ENCODE measurements at regions not wholly inside any gene's neighbourhood (a gene's known extent, or its start where the extent isn't known, plus 50 kb on each side); places are given as distances from the start of the nearest gene placed in this dataset.
"Not testable (repeated sequence)": the region's sequence is repeated elsewhere in the genome, so short reads cannot be mapped to it uniquely, and the experiment has no call there.

DNA sequence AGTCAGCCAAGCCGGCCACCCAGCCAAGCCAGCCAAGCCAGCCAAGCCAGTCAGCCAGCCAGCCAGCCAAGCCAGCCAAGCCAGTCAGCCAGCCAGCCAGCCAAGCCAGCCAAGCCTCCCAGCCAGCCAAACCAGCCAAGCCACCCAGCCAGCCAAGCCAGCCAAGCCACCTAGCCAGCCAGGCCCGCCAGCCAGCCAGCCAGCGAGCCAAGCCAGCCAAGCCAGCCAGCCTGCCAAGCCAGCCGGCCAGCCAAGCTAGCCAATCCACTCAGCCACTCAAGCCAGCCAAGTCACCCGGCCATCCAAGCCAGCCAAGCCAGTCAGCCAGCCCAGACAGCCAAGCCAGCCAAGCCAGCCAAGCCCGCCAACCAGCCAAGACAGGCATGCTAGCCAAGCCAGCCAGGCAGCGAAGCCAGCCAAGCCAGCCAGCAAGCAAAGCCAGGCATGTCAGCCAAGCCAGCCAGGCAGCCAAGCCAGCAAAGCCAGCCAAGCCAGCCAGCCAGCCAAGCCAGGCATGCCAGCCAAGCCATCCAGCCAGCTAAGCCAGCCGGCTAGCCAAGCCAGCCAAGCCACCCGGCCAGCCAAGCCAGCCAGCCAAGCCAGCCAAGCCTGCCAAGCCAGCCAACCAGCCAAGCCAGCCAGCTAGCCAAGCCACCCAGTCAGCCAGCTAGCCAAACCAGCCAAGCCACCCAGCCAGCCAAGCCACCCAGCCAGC is 351.2 kb upstream of the PLGLB2 start:
- DNase-seq (ENCODE audit: extremely low read depth in 1 of 11, low read depth in 9 of 11, low spot score in 4 of 11): not testable (repeated sequence)

DNA sequence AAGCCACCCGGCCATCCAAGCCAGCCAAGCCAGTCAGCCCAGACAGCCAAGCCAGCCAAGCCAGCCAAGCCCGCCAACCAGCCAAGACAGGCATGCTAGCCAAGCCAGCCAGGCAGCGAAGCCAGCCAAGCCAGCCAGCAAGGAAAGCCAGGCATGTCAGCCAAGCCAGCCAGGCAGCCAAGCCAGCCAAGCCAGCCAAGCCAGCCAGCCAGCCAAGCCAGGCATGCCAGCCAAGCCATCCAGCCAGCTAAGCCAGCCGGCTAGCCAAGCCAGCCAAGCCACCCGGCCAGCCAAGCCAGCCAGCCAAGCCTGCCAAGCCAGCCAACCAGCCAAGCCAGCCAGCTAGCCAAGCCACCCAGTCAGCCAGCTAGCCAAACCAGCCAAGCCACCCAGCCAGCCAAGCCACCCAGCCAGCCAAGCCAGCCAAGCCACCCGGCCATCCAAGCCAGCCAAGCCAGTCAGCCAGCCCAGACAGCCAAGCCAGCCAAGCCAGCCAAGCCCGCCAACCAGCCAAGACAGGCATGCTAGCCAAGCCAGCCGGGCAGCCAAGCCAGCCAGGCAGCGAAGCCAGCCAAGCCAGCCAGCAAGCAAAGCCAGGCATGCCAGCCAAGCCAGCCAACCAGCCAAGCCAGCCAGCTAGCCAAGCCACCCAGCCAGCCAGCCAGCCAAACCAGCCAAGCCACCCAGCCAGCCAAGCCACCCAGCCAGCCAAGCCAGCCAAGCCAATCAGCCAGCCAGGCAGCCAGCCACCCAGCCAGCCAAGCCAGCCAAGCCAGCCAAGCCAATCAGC is 350.4 kb upstream of the PLGLB2 start:
- DNase-seq (ENCODE audit: extremely low read depth in 1 of 11, low read depth in 9 of 11, low spot score in 4 of 11): not testable (repeated sequence)

DNA sequence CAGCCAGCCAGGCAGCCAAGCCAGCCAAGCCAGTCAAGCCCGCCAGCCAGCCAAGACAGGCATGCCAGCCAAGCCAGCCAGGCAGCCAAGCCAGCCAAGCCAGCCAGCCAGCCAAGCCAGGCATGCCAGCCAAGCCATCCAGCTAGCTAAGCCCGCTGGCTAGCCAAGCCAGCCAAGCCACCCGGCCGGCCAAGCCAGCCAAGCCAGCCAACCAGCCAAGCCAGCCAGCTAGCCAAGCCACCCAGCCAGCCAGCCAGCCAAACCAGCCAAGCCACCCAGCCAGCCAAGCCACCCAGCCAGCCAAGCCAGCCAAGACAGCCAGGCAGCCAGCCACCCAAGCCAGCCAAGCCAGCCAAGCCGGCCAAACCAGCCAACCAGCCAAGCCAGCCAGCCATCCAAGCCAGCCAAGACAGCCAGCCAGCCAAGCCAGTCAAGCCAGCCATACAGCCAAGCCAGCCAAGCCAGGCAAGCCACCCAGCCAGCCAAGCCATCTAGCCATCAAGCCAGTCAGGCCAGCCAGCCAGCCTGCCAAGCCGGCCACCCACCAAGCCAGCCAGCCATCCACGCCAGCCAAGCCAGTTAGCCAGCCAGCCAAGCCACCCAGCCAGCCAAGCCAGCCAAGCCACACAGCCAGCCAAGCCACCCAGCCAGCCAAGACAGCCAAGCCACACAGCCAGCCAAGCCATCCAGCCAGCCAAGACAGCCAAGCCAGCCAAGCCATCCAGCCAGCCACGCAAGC is 349.2 kb upstream of the PLGLB2 start:
- not testable (repeated sequence) for DNase-seq (ENCODE audit: extremely low read depth in 1 of 11, low read depth in 9 of 11, low spot score in 4 of 11)

DNA sequence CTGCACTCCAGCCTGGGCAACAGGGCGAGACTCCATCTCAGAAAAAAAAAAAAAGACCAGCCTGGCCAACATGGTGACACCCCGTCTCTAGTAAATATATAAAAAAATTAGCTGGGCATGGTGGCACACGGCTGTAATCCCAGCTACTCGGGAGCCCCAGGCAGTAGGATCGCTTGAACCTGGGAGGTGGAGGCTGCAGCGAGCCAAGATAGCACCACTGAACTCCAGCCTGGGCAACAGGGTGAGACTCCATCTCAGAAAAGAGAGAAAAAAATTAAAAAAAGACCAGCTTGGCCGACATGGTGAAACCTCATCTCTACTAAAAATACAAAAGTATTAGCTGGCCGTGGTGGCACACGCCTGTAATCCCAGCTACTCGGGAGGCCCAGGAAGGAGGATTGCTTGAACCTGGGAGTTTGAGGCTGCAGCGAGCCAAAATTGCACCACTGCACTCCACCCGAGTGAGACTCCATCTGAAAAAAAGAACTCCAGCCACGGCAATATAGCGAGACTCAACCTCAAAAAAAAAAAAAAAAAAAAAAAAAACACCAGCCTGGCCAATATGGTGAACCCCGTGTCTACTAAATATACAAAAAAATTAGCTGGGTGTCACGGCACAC is 346.1 kb upstream of the PLGLB2 start:
- DNase-seq (ENCODE audit: extremely low read depth in 1 of 11, low read depth in 9 of 11, low spot score in 4 of 11): no peak

DNA sequence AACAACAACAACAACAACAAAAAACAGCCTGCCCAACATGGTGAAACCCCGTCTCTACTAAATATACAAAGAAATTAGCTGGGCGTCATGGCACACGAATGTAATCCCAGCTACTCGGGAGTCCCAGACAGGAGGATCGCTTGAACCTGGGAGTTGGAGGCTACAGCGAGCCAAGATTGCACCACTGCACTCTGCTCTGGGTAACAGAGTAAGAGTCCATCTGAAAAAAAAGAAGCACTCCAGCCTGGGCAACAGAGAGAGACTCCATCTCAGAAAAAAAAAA is 344.1 kb upstream of the PLGLB2 start:
- no peak for DNase-seq (ENCODE audit: extremely low read depth in 1 of 11, low read depth in 9 of 11, low spot score in 4 of 11)

DNA sequence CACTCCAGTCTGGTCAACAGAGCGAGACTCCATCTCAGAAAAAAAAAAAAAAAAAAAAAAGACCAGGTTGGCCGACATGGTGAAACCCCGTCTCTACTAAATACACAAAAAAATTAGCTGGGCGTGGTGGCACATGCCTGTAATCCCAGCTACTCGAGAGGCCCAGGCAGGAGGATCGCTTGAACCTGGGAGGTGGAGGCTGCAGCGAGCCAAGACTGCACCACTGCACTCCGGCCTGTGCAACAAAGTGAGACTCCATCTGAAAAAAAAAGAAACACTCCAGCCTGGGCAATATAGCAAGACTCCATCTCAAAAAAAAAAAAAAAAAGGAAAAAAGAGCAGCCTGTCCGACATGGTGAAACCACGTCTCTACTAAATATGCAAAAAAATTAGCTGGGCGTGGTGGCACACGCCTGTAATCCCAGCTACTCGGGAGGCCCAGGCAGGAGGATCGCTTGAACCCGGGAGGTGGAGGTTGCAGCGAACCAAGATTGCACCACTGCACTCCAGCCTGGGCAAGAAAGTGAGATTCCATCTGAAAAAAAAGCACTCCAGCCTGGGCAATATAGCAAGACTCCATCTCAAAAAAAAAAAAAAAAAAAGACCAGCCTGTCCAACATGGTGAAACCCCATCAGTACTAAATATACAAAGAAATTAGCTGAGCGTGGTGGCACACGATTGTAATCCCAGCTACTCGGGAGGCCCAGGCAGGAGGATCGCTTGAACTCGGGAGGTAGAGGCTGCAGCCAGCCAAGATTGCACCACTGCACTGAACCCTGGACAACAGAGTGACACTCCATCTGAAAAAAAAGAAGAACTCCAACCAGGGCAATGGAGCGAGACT is 343.3 kb upstream of the PLGLB2 start:
- DNase-seq (ENCODE audit: extremely low read depth in 1 of 11, low read depth in 9 of 11, low spot score in 4 of 11): not testable (repeated sequence)

DNA sequence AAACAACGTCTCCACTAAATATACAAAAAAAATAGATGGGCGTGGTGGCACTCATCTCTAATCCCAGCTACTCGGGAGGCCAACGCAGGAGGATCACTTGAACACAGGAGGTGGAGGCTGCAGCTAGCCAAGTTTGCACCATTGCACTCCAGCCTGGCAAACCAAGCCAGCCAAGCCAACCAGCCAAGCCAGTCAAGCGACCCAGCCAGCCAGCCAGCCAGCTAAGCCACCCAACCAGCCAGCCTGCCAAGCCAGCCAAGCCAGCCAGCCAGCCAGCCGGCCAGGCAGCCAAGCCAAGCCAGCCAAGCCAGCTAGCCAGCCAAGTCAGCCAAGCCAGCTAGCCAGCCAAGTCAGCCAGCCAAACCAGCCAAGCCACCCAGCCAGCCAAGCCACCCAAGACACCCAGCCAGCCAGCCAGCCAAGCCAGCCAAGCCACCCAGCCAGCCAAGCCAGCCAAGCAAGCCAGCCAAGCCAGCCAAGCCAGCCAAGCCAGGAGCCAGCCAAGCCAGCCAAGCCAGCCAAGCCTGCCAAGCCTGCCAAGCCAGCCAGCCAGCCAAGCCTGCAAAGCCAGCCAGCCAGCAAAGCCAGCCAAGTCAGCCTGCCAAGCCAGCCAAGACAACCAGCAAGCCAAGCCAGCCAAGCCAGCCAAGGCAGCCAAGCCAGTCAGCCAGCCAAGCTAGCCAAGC is 342.2 kb upstream of the PLGLB2 start:
- not testable (repeated sequence) for DNase-seq (ENCODE audit: extremely low read depth in 1 of 11, low read depth in 9 of 11, low spot score in 4 of 11)

DNA sequence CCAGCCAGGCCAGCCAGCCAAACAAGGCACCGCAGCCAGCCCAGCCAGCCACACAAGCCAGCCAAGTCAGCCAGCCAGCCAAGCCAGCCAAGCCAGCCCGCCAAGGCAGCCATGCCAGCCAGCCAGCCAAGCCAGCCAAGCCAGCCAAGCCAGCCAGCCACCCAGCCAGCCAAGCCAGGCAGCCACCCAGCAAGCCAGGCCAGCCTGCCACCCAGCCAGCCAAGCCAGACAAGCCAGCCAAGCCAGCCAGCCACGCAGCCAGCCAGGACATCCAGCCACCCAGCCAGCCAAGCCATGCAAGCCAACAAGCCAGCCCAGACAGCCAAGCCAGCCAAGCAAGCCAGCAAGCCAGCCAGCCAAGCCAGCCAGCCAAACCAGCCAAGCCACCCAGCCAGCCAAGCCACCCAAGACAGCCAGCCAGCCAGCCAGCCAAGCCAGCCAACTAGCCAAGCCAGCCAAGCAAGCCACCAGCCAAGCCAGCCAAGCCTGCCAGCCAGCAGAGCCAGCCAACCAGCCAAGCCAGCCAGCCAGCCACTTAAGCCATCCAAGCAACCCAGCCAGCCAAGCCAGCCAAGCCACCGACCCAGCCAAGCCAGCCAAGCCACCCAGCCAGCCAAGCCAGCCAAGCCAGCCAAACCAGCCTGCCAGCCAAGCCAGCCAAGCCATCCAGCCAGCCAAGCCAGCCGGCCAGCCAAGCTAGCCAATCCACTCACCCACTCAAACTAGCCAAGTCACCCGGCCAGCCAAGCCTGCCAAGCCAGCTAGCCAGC is 341.3 kb upstream of the PLGLB2 start:
- DNase-seq (ENCODE audit: extremely low read depth in 1 of 11, low read depth in 9 of 11, low spot score in 4 of 11): not testable (repeated sequence)

DNA sequence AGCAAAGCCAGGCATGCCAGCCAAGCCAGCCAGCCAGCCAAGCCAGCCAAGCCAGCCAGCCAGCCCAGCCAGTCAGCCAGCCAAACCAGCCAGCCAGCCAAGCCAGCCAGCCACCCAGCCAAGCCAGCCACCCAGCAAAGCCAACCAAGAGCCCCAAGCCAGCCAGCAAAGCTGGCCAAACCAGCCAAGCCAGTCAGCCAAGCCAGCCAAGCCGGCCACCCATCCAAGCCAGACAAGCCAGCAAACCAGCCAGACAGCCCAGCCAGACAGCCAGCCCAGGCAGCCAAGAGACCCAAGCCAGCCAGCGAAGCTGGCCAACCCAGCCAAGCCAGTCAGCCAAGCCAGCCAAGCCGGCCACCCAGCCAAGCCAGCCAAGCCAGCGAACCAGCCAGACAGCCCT is 338.3 kb upstream of the PLGLB2 start:
- not testable (repeated sequence) for DNase-seq (ENCODE audit: extremely low read depth in 1 of 11, low read depth in 9 of 11, low spot score in 4 of 11)

DNA sequence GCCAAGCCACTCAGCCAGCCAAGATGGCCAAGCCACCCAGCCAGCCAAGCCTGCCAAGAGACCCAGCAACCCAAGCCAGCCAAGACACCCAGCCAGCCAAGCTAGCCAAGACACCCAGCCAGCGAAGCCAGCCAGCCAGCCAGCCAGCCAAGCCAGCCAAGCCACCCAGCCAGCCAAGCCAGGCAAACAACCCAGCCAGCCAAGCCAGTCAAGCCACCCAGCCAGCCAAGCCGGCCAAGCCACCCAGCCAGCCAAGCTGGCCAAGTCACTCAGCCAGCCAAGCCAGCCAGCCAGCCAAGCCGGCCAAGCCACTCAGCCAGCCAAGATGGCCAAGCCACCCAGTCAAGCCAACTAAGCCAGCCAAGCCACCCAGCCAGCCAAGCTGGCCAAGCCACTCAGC is 337.5 kb upstream of the PLGLB2 start:
- DNase-seq (ENCODE audit: extremely low read depth in 1 of 11, low read depth in 9 of 11, low spot score in 4 of 11): not testable (repeated sequence)

DNA sequence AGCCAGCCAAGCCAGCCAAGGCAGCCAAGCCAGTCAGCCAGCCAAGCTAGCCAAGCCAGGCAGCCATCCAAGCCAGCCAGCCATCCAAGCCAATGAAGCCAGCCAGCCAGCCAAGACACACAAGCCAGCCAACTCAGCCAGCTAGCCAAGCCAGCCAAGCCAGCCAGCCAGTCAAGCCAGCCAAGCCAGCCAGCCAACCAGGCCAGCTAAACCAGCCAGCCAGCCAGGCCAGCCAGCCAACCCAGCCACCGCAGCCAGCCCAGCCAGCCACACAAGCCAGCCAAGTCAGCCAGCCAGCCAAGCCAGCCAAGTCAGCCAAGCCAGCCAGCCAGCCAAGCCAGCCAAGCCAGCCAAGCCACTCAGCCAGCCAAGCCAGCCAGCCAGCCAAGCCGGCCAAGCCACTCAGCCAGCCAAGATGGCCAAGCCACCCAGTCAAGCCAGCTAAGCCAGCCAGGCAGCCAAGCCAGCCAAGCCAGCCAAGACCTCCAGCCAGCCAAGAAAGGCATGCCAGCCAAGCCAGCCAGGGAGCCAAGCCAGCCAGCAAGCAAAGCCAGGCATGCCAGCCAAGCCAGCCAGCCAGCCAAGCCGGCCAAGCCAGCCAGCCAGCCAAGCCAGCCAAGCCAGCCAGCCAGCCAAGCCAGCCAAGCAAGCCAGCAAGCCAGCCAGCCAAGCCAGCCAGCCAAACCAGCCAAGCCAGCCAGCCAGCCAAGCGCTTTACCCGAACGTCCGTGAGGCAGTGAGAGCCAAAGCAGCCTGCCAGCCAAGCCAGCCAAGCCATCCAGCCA is 335.7 kb upstream of the PLGLB2 start:
- not testable (repeated sequence) for DNase-seq (ENCODE audit: extremely low read depth in 1 of 11, low read depth in 9 of 11, low spot score in 4 of 11)

DNA sequence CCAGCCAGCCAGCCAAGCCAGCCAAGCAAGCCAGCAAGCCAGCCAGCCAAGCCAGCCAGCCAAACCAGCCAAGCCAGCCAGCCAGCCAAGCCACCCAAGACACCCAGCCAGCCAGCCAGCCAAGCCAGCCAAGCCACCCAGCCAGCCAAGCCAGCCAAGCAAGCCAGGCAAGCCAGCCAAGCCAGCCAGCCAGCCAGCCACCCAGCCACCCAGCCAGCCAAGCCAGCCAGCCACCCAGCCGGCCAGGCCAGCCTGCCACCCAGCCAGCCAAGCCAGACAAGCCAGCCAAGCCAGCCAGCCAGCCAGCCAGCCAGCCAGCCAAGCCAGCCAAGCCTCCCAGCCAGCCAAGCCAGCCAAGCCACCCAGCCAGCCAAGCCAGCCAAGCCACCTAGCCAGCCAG is 333.6 kb upstream of the PLGLB2 start:
- DNase-seq (ENCODE audit: extremely low read depth in 1 of 11, low read depth in 9 of 11, low spot score in 4 of 11): not testable (repeated sequence)

DNA sequence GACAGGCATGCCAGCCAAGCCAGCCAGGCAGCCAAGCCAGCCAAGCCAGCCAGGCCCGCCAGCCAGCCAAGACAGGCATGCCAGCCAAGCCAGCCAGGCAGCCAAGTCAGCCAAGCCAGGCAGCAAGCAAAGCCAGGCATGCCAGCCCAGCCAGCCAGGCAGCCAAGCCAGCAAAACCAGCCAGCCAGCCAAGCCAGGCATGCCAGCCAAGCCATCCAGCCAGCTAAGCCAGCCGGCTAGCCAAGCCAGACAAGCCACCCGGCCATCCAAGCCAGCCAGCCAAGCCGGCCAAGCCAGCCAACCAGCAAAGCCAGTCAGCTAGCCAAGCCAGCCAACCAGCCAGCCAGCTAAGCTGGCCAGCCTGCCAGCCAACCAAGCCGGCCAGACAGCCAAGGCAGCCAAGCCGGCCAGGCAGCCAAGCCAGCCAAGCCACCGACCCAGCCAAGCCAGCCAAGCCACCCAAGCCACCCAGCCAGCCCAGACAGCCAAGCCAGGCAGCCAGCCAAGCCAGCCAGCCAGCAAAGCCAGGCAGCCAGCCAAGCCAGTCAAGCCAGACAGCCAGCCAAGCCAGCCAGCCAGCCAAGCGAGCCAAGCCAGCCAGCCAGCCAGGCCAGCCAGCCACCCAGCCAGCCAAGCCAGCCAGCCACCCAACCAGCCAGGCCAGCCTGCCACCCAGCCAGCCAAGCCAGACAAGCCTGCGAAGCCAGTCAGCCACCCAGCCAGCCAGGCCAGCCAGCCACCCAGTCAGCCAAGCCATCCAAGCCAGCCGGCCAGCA is 332.9 kb upstream of the PLGLB2 start:
- not testable (repeated sequence) for DNase-seq (ENCODE audit: extremely low read depth in 1 of 11, low read depth in 9 of 11, low spot score in 4 of 11)

DNA sequence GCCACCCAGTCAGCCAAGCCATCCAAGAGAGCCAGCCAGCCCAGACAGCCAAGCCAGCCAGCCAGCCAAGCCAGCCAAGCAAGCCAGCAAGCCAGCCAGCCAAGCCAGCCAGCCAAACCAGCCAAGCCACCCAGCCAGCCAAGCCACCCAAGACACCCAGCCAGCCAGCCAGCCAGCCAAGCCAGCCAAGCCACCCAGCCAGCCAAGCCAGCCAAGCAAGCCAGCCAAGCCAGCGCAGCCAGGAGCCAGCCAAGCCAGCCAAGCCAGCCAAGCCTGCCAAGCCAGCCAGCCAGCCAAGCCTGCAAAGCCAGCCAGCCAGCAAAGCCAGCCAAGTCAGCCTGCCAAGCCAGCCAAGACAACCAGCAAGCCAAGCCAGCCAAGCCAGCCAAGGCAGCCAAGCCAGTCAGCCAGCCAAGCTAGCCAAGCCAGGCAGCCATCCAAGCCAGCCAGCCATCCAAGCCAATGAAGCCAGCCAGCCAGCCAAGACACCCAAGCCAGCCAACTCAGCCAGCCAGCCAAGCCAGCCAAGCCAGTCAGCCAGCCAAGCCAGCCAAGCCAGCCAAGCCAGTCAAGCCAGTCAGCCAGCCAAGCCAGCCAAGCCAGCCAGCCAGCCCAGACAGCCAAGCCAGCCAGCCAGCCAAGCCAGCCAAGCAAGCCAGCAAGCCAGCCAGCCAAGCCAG is 332.2 kb upstream of the PLGLB2 start:
- not testable (repeated sequence) for DNase-seq (ENCODE audit: extremely low read depth in 1 of 11, low read depth in 9 of 11, low spot score in 4 of 11)

DNA sequence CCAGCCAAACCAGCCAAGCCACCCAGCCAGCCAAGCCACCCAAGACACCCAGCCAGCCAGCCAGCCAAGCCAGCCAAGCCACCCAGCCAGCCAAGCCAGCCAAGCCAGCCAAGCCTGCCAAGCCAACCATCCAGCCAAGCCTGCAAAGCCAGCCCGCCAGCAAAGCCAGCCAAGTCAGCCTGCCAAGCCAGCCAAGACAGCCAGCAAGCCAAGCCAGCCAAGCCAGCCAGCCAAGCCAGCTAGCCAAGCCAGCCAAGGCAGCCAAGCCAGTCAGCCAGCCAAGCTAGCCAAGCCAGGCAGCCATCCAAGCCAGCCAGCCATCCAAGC is 331.7 kb upstream of the PLGLB2 start:
- not testable (repeated sequence) for DNase-seq (ENCODE audit: extremely low read depth in 1 of 11, low read depth in 9 of 11, low spot score in 4 of 11)

DNA sequence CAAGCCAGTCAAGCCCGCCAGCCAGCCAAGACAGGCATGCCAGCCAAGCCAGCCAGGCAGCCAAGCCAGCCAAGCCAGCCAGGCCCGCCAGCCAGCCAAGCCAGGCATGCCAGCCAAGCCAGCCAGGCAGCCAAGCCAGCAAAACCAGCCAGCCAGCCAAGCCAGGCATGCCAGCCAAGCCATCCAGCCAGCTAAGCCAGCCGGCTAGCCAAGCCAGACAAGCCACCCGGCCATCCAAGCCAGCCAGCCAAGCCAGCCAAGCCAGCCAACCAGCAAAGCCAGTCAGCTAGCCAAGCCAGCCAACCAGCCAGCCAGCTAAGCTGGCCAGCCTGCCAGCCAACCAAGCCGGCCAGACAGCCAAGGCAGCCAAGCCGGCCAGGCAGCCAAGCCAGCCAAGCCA is 330.7 kb upstream of the PLGLB2 start:
- DNase-seq (ENCODE audit: extremely low read depth in 1 of 11, low read depth in 9 of 11, low spot score in 4 of 11): not testable (repeated sequence)
